HEK293T (cell line): ENCODE measurements at regions not wholly inside any gene's neighbourhood (a gene's known extent, or its start where the extent isn't known, plus 50 kb on each side); places are given as distances from the start of the nearest gene placed in this dataset.

Source experiments
- ARNT ChIP-seq: fragments of 450-650 bp; IDR thresholded peaks from 2 replicates; pipeline ENCODE4 v1.6.1; 2017; ENCODE audit warnings: mild to moderate bottlenecking
- BHLHE40 ChIP-seq: fragments of 450-650 bp; IDR thresholded peaks from 2 replicates; pipeline ENCODE4 v1.6.1; 2016; ENCODE audit warnings: mild to moderate bottlenecking, moderate library complexity, borderline replicate concordance
- ELF4 ChIP-seq: fragments of 450-650 bp; IDR thresholded peaks from 2 replicates; pipeline ENCODE4 v1.6.1; 2017; ENCODE audit warnings: antibody characterized with exemption
- FOXA1 ChIP-seq: fragments of 450-650 bp; IDR thresholded peaks from 2 replicates; pipeline ENCODE4 v1.6.1; 2016; ENCODE audit warnings: mild to moderate bottlenecking
- FOXK2 ChIP-seq: fragments of 450-650 bp; IDR thresholded peaks from 2 replicates; pipeline ENCODE4 v1.6.1; 2016; ENCODE audit warnings: mild to moderate bottlenecking
- FOXM1 ChIP-seq: fragments of 450-650 bp; IDR thresholded peaks from 2 replicates; pipeline ENCODE4 v1.6.1; 2017; ENCODE audit warnings: mild to moderate bottlenecking, borderline replicate concordance
- L3MBTL2 ChIP-seq: fragments of 450-650 bp; conservative IDR thresholded peaks from 2 replicates; pipeline ENCODE4 v1.6.1; 2016; ENCODE audit warnings: mild to moderate bottlenecking
- NFRKB ChIP-seq: fragments of 450-650 bp; IDR thresholded peaks from 2 replicates; pipeline ENCODE4 v1.6.1; 2016; ENCODE audit warnings: mild to moderate bottlenecking, moderate library complexity
- PKNOX1 ChIP-seq: fragments of 450-650 bp; IDR thresholded peaks from 2 replicates; pipeline ENCODE4 v1.6.1; 2016
- SP1 ChIP-seq: fragments of 450-650 bp; IDR thresholded peaks from 2 replicates; pipeline ENCODE4 v1.6.1; 2017
- SUZ12 ChIP-seq: fragments of 450-650 bp; IDR thresholded peaks from 2 replicates; pipeline ENCODE4 v1.6.1; 2016; ENCODE audit warnings: mild to moderate bottlenecking
- TARDBP ChIP-seq: fragments of 450-650 bp; IDR thresholded peaks from 2 replicates; pipeline ENCODE4 v1.6.1; 2016
- ZNF384 ChIP-seq: fragments of 450-650 bp; IDR thresholded peaks from 2 replicates; pipeline ENCODE4 v1.6.1; 2016

- TF ChIP-seq SP1 (no peak), BHLHE40 (no peak), FOXK2 (no peak), ELF4 (no peak), FOXA1 (no peak), SUZ12 (no peak), NFRKB (no peak), FOXM1 (no peak), ARNT (no peak), TARDBP (no peak), PKNOX1 (no peak), L3MBTL2 (no peak), ZNF384 (no peak)
Observed at GRCh38 chr3:68025189-68025588, 370.8 kb upstream of the SUCLG2 start.
